Spleen (tissue), 11 donors: ENCODE measurements at regions not wholly inside any gene's neighbourhood (a gene's known extent, or its start where the extent isn't known, plus 50 kb on each side); places are given as distances from the start of the nearest gene placed in this dataset.

Experiments used
- DNase-seq: peaks from one replicate; pipeline ENCODE4 v3.0.0-alpha.2; 2020
- H3K27ac ChIP-seq, 8 donors: fragments of 200-600 bp; sonication (generic) in 7 of 8; 1 replicate in 4 of 8; 2 replicates in 4 of 8; pipeline versions ENCODE4 v1.5.0 to v1.8.0; 2016 to 2021; ENCODE audit warnings: inconsistent platforms in 4 of 8, mild to moderate bottlenecking in 4 of 8, moderate library complexity in 1 of 8
- H3K27me3 ChIP-seq, 7 donors: fragments of 200-600 bp; sonication (generic) in 6 of 7; replicated peaks in 1 of 7; 1 replicate in 4 of 7; 2 replicates in 3 of 7; pipeline versions ENCODE4 v1.5.0 to v1.8.0; 2016 to 2021; ENCODE audit warnings: inconsistent platforms in 3 of 7, mild to moderate bottlenecking in 1 of 7
- H3K36me3 ChIP-seq, 6 donors: fragments of 200-600 bp; sonication (generic) in 5 of 6; 1 replicate in 4 of 6; 2 replicates in 2 of 6; pipeline versions ENCODE4 v1.5.0 to v1.8.0; 2016 to 2021; ENCODE audit warnings: inconsistent platforms in 2 of 6
- H3K4me1 ChIP-seq, 6 donors: fragments of 200-600 bp; sonication (generic) in 5 of 6; 1 replicate in 3 of 6; 2 replicates in 3 of 6; pipeline versions ENCODE4 v1.5.0 to v1.8.0; 2016 to 2021; ENCODE audit warnings: inconsistent platforms in 3 of 6
- H3K4me3 ChIP-seq, 8 donors: fragments of 200-600 bp; sonication (generic) in 7 of 8; 1 replicate in 4 of 8; 2 replicates in 4 of 8; pipeline versions ENCODE4 v1.5.0 to v1.8.0; 2016 to 2021; ENCODE audit warnings: inconsistent platforms in 4 of 8, mild to moderate bottlenecking in 4 of 8, moderate library complexity in 2 of 8
- H3K9me3 ChIP-seq, 8 donors: fragments of 200-600 bp; sonication (generic) in 7 of 8; 1 replicate in 4 of 8; 2 replicates in 4 of 8; pipeline versions ENCODE4 v1.5.0 to v1.8.0; 2016 to 2021; ENCODE audit warnings: inconsistent platforms in 4 of 8
- POLR2A ChIP-seq, 3 donors: fragments of 450-650 bp; IDR thresholded peaks; one replicate each; pipeline ENCODE4 v1.5.1; 2017; ENCODE audit warnings: antibody characterized with exemption in 3 of 3, mild to moderate bottlenecking in 1 of 3
- POLR2AphosphoS5 ChIP-seq, 3 donors: sonication (generic); formaldehyde crosslinking; IDR thresholded peaks; one replicate each; pipeline ENCODE4 v1.5.1; 2017; ENCODE audit warnings: antibody characterized with exemption in 3 of 3
- WGBS, 5 donors: extraction: QIAGEN DNeasy Blood & Tissue Kit in 3 of 5; methylation state at CpG; one replicate each; pipeline versions ENCODE4 v1.1.5 to v1.1.7; 2013 to 2018; 5-methylcytosine and 5-hydroxymethylcytosine counted together
- intact Hi-C: fragments of 100-400 bp; cut with DNase I; formaldehyde crosslinking; loops from one replicate; pipeline ENCODE4 v1.15.0; 2023; ENCODE audit warnings: low total_unique reads
- TF ChIP-seq, protein P1 (sequence below), 11 experiments: fragments of 200-600 bp in 7 of 11; fragments of 450-650 bp in 4 of 11; sonication (generic) in 4 of 11; IDR thresholded peaks in 8 of 11; conservative IDR thresholded peaks in 3 of 11; 1 replicate in 7 of 11; 2 replicates in 4 of 11; pipeline versions ENCODE4 v1.4.0 to v1.8.0; 2016 to 2021; ENCODE audit warnings: antibody characterized with exemption in 11 of 11, inconsistent platforms in 4 of 11, mild to moderate bottlenecking in 1 of 11
- donor health status: healthy with polysubstance abuse.
- donor health status: DM: no; HTN: no; CAD: no; lungs with moderate emphysema.
- donor health status: DM: no; HTN: no; CAD: no.
- donor health status: Bipolar disorder and iron deficiency.
- donor health status: healthy.
- donor health status: DM: no; HTN: no; CAD: no.
- donor health status: DM: yes; HTN: yes; CAD: no.

DNA sequence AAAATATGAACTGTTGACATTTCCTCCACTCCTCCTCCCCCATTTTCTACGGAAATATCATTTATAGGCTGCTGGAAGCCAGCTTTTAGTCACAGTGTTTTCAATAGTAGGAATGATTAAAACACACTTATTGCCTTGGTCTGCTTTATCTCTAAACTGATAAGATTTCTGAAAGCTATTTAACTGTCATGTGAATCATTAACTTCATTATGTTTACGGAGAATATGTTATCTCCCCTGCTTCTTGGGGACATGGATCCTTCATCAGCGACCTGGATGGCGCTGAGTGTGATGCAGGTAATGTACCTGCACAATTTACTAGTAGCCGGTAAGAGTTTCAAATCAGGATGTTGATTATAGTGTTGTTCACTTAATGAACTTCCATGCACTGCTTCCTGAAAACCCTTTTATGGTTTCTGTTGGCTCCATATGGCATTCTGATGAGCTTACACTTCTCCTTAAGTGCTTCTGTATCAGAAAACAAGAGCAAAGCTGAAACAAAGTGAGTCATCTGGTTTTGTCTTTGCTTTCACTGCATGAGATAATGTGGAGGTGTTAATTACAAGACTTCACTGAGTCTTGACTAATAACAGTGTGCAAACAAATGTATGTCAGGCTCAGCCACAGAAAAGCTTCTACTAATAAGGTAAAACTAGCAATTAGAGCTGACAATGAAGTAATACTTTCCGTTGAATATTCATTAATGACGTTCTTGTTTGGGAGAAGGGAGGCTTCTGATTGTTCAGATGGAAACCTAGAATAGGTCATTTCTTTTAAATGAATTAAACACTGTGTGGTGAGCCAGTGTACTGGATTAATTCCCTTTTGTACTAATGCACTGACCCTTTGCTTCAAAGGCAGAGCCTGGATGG is 162.4 kb upstream of the ZNF608 start:
- WGBS, 5 donors = 56 to 72% (median 67%) methylated on average over 7 of the region's 7 CpGs
- intact Hi-C loops = no loop called here
- Histone ChIP-seq H3K36me3 (no peaks in the 10 kb centered on the region), H3K27ac (no peak overlapping the region), H3K4me3 (no peak overlapping the region), H3K4me1 (peaks cover 14 to 45% (median 29%) of the 10 kb centered on the region in 6 donors), H3K9me3 (no peaks in the 10 kb centered on the region), H3K27me3 (no peaks in the 10 kb centered on the region)
- no peak for DNase-seq
- TF ChIP-seq POLR2A (IDR thresholded peaks at IDR 0.05) (no peak), POLR2AphosphoS5 (IDR thresholded peaks at IDR 0.05) (no peak)
- TF ChIP-seq, protein P1, sequence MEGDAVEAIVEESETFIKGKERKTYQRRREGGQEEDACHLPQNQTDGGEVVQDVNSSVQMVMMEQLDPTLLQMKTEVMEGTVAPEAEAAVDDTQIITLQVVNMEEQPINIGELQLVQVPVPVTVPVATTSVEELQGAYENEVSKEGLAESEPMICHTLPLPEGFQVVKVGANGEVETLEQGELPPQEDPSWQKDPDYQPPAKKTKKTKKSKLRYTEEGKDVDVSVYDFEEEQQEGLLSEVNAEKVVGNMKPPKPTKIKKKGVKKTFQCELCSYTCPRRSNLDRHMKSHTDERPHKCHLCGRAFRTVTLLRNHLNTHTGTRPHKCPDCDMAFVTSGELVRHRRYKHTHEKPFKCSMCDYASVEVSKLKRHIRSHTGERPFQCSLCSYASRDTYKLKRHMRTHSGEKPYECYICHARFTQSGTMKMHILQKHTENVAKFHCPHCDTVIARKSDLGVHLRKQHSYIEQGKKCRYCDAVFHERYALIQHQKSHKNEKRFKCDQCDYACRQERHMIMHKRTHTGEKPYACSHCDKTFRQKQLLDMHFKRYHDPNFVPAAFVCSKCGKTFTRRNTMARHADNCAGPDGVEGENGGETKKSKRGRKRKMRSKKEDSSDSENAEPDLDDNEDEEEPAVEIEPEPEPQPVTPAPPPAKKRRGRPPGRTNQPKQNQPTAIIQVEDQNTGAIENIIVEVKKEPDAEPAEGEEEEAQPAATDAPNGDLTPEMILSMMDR (IDR thresholded peaks at IDR 0.05 in 8 of 11, conservative IDR thresholded peaks at IDR 0.05 in 3 of 11) = no peak

DNA sequence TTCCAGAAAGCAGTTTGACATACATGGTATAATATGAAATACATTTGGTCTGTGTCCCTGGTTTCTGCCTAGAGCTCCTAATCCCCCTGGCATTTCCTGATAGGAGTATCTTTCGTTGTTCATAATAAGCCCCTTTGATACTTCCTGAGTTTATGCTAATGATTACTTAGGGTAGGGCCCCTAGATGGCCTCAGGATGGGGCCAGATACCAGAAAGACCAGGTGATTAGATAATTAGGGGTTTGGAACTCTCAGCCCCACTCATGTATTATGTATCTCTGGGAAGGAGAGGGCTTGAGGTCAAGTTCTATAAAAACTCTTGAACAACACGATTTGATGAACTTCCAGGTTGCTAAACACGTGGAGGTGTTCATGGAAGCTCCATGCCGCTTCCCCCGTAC is 163.3 kb upstream of the ZNF608 start:
- Histone ChIP-seq H3K4me3 (no peak overlapping the region), H3K27me3 (no peaks in the 10 kb centered on the region), H3K36me3 (no peaks in the 10 kb centered on the region), H3K9me3 (no peaks in the 10 kb centered on the region), H3K4me1 (peaks cover 14 to 45% (median 29%) of the 10 kb centered on the region in 6 donors), H3K27ac (no peak overlapping the region)
- TF ChIP-seq POLR2AphosphoS5 (IDR thresholded peaks at IDR 0.05) = no peak
- TF ChIP-seq, protein P1 (IDR thresholded peaks at IDR 0.05 in 8 of 11, conservative IDR thresholded peaks at IDR 0.05 in 3 of 11) = no peak
- TF ChIP-seq POLR2A (IDR thresholded peaks at IDR 0.05) = no peak
- 86 to 90% (median 89%) methylated on average over 5 of the region's 5 CpGs for WGBS, 5 donors
- intact Hi-C loops = no loop called here
- no peak for DNase-seq

DNA sequence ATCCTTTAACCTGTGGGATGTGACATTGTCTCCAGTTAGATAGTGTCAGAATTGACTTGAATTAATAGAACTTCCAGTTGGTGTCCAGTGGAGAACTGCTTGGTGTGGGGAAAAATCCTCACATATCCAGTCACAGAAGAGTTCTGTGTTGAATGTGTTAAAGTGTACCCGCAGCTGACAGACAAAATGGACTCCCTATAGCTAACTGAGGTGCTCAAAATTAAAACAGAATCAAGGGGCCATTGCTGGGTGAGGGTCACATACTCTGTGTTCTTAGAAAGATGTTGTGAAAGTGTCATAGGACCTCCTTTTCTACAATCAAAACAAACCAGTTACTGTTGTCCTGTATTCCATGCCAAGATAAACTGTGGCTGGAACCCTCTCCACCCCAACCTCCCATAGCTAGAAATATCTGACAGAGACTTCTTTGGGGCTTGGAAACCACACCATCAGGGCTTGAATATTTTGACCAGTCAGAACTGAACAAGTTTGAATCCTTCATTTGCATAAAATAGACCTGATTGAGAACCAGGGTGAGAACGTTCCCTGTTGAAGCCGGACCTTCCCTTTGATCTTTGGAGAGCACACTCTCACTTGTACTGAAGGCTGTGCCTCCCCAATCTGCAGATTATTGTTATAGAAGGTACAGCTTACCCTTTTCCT is 164.0 kb upstream of the ZNF608 start:
- H3K4me3 ChIP-seq = no peak overlapping the region
- no peaks in the 10 kb centered on the region for H3K27me3 ChIP-seq
- H3K36me3 ChIP-seq = no peaks in the 10 kb centered on the region
- 78 to 94% (median 82%) methylated on average over 3 of the region's 3 CpGs for WGBS, 5 donors
- DNase-seq = no peak
- no peaks in the 10 kb centered on the region for H3K9me3 ChIP-seq
- intact Hi-C loops = no loop called here
- TF ChIP-seq POLR2AphosphoS5 (IDR thresholded peaks at IDR 0.05) (no peak), POLR2A (IDR thresholded peaks at IDR 0.05) (no peak)
- TF ChIP-seq, protein P1 (IDR thresholded peaks at IDR 0.05 in 8 of 11, conservative IDR thresholded peaks at IDR 0.05 in 3 of 11) = no peak
- H3K4me1 ChIP-seq = peaks cover 14 to 45% (median 29%) of the 10 kb centered on the region in 6 donors
- no peak overlapping the region for H3K27ac ChIP-seq
